ENCODE measurements at regions not wholly inside any gene's neighbourhood (a gene's known extent, or its start where the extent isn't known, plus 50 kb on each side); places are given as distances from the start of the nearest gene placed in this dataset.

GRCh38 chr12:107903341-107904061, 129.0 kb downstream of the ASCL4 start:
- H3K27ac ChIP-seq (ENCODE audit: low read depth in 1 of 3, low read length in 2 of 3): no peak overlapping the region
- WGBS, 3 donors: 2 to 3% (median 3%) methylated on average over 38 to 46 of the region's 46 CpGs
- DNase-seq (peak; percentile 23 to 69), FAIRE-seq (no peak)
- peak overlapping the region in 1 of 3 donors; percentile 28 for H3K4me3 ChIP-seq (ENCODE audit: low read depth in 1 of 3, low read length in 3 of 3)
- peaks cover 0 to 18% (median 10%) of the 10 kb centered on the region in 3 donors for H3K27me3 ChIP-seq (ENCODE audit: control insufficient read depth in 3 of 3, insufficient read depth in 3 of 3, low read length in 3 of 3)
- H3K36me3 ChIP-seq (ENCODE audit: control insufficient read depth in 3 of 3, insufficient read depth in 2 of 3, low read depth in 1 of 3, low read length in 3 of 3): no peaks in the 10 kb centered on the region
- peaks cover 0 to 3% (median 3%) of the 10 kb centered on the region in 3 donors for H3K4me1 ChIP-seq (ENCODE audit: control insufficient read depth in 3 of 3, insufficient read depth in 2 of 3, low read depth in 1 of 3, low read length in 2 of 3)
- H3K9me3 ChIP-seq (ENCODE audit: control insufficient read depth in 2 of 2, insufficient read depth in 1 of 2, low read depth in 1 of 2, low read length in 1 of 2): peaks cover 0 to 2% of the 10 kb centered on the region in 2 donors

GRCh38 chr12:107906707-107907106, 132.2 kb downstream of the ASCL4 start:
- Histone ChIP-seq H3K27me3 (ENCODE audit: control insufficient read depth in 3 of 3, insufficient read depth in 3 of 3, low read length in 3 of 3) (peaks cover 0 to 16% (median 15%) of the 10 kb centered on the region in 3 donors), H3K4me3 (ENCODE audit: low read depth in 1 of 3, low read length in 3 of 3) (no peak overlapping the region), H3K4me1 (ENCODE audit: control insufficient read depth in 3 of 3, insufficient read depth in 2 of 3, low read depth in 1 of 3, low read length in 2 of 3) (peaks cover 0 to 3% (median 3%) of the 10 kb centered on the region in 3 donors), H3K9me3 (ENCODE audit: control insufficient read depth in 2 of 2, insufficient read depth in 1 of 2, low read depth in 1 of 2, low read length in 1 of 2) (peaks cover 0 to 2% of the 10 kb centered on the region in 2 donors), H3K27ac (ENCODE audit: low read depth in 1 of 3, low read length in 2 of 3) (no peak overlapping the region), H3K36me3 (ENCODE audit: control insufficient read depth in 3 of 3, insufficient read depth in 2 of 3, low read depth in 1 of 3, low read length in 3 of 3) (no peaks in the 10 kb centered on the region)
- FAIRE-seq (no peak), DNase-seq (no peak)
- 64 to 68% (median 66%) methylated on average over 4 of the region's 4 CpGs for WGBS, 3 donors

GRCh38 chr12:107912421-107913004, 138.0 kb downstream of the ASCL4 start:
- FAIRE-seq: no peak

GRCh38 chr12:107914460-107914977, 140.0 kb downstream of the ASCL4 start:
- DNase-seq (no peak), FAIRE-seq (no peak)
- 69 to 72% (median 70%) methylated on average over 10 of the region's 10 CpGs for WGBS, 3 donors
- Histone ChIP-seq H3K9me3 (ENCODE audit: control insufficient read depth in 2 of 2, insufficient read depth in 1 of 2, low read depth in 1 of 2, low read length in 1 of 2) (no peaks in the 10 kb centered on the region), H3K36me3 (ENCODE audit: control insufficient read depth in 3 of 3, insufficient read depth in 2 of 3, low read depth in 1 of 3, low read length in 3 of 3) (no peaks in the 10 kb centered on the region), H3K27me3 (ENCODE audit: control insufficient read depth in 3 of 3, insufficient read depth in 3 of 3, low read length in 3 of 3) (peaks cover 0 to 18% (median 7%) of the 10 kb centered on the region in 3 donors), H3K27ac (ENCODE audit: low read depth in 1 of 3, low read length in 2 of 3) (no peak overlapping the region), H3K4me1 (ENCODE audit: control insufficient read depth in 3 of 3, insufficient read depth in 2 of 3, low read depth in 1 of 3, low read length in 2 of 3) (no peaks in the 10 kb centered on the region), H3K4me3 (ENCODE audit: low read depth in 1 of 3, low read length in 3 of 3) (no peak overlapping the region)

More at GRCh38 chr12:107912421-107913004, 138.0 kb downstream of the ASCL4 start:
- peak; percentile 14 to 40 for DNase-seq
- Histone ChIP-seq H3K4me3 (ENCODE audit: low read depth in 1 of 3, low read length in 3 of 3) (no peak overlapping the region), H3K9me3 (ENCODE audit: control insufficient read depth in 2 of 2, insufficient read depth in 1 of 2, low read depth in 1 of 2, low read length in 1 of 2) (no peaks in the 10 kb centered on the region), H3K4me1 (ENCODE audit: control insufficient read depth in 3 of 3, insufficient read depth in 2 of 3, low read depth in 1 of 3, low read length in 2 of 3) (no peaks in the 10 kb centered on the region), H3K27me3 (ENCODE audit: control insufficient read depth in 3 of 3, insufficient read depth in 3 of 3, low read length in 3 of 3) (peaks cover 0 to 12% (median 6%) of the 10 kb centered on the region in 3 donors), H3K36me3 (ENCODE audit: control insufficient read depth in 3 of 3, insufficient read depth in 2 of 3, low read depth in 1 of 3, low read length in 3 of 3) (no peaks in the 10 kb centered on the region), H3K27ac (ENCODE audit: low read depth in 1 of 3, low read length in 2 of 3) (no peak overlapping the region)
- 4 to 6% (median 5%) methylated on average over 22 of the region's 22 CpGs for WGBS, 3 donors

- H3K4me1 ChIP-seq (ENCODE audit: control insufficient read depth in 3 of 3, insufficient read depth in 2 of 3, low read depth in 1 of 3, low read length in 2 of 3): no peaks in the 10 kb centered on the region
- peaks cover 0 to 9% (median 3%) of the 10 kb centered on the region in 3 donors for H3K27me3 ChIP-seq (ENCODE audit: control insufficient read depth in 3 of 3, insufficient read depth in 3 of 3, low read length in 3 of 3)
- WGBS, 3 donors: 20 to 26% (median 24%) methylated on average over 8 of the region's 8 CpGs
- DNase-seq: peak; percentile 46 to 55
- H3K36me3 ChIP-seq (ENCODE audit: control insufficient read depth in 3 of 3, insufficient read depth in 2 of 3, low read depth in 1 of 3, low read length in 3 of 3): no peaks in the 10 kb centered on the region
- H3K9me3 ChIP-seq (ENCODE audit: control insufficient read depth in 2 of 2, insufficient read depth in 1 of 2, low read depth in 1 of 2, low read length in 1 of 2): no peaks in the 10 kb centered on the region
- H3K27ac ChIP-seq (ENCODE audit: low read depth in 1 of 3, low read length in 2 of 3): no peak overlapping the region
- no peak for FAIRE-seq
- no peak overlapping the region for H3K4me3 ChIP-seq (ENCODE audit: low read depth in 1 of 3, low read length in 3 of 3)
These were observed 143.7 kb downstream of the ASCL4 start for GRCh38 chr12:107917912-107918800.

- FAIRE-seq: no peak
- WGBS, 3 donors: 44 to 54% (median 51%) methylated on average over 4 of the region's 4 CpGs
These were observed 146.6 kb downstream of the ASCL4 start for GRCh38 chr12:107921062-107921461.

GRCh38 chr12:107925125-107925524, 150.6 kb downstream of the ASCL4 start:
- no peak overlapping the region for H3K27ac ChIP-seq (ENCODE audit: low read depth in 1 of 3, low read length in 2 of 3)
- no peak overlapping the region for H3K4me3 ChIP-seq (ENCODE audit: low read depth in 1 of 3, low read length in 3 of 3)
- no peaks in the 10 kb centered on the region for H3K36me3 ChIP-seq (ENCODE audit: control insufficient read depth in 3 of 3, insufficient read depth in 2 of 3, low read depth in 1 of 3, low read length in 3 of 3)
- 63 to 76% (median 66%) methylated on average over 3 of the region's 3 CpGs for WGBS, 3 donors
- no peaks in the 10 kb centered on the region for H3K4me1 ChIP-seq (ENCODE audit: control insufficient read depth in 3 of 3, insufficient read depth in 2 of 3, low read depth in 1 of 3, low read length in 2 of 3)
- no peaks in the 10 kb centered on the region for H3K27me3 ChIP-seq (ENCODE audit: control insufficient read depth in 3 of 3, insufficient read depth in 3 of 3, low read length in 3 of 3)
- DNase-seq (no peak), FAIRE-seq (no peak)
- no peaks in the 10 kb centered on the region for H3K9me3 ChIP-seq (ENCODE audit: control insufficient read depth in 2 of 2, insufficient read depth in 1 of 2, low read depth in 1 of 2, low read length in 1 of 2)

More at GRCh38 chr12:107921062-107921461, 146.6 kb downstream of the ASCL4 start:
- Histone ChIP-seq H3K27me3 (ENCODE audit: control insufficient read depth in 3 of 3, insufficient read depth in 3 of 3, low read length in 3 of 3) (peaks cover 0 to 5% (median 3%) of the 10 kb centered on the region in 3 donors), H3K9me3 (ENCODE audit: control insufficient read depth in 2 of 2, insufficient read depth in 1 of 2, low read depth in 1 of 2, low read length in 1 of 2) (no peaks in the 10 kb centered on the region), H3K4me3 (ENCODE audit: low read depth in 1 of 3, low read length in 3 of 3) (no peak overlapping the region), H3K27ac (ENCODE audit: low read depth in 1 of 3, low read length in 2 of 3) (no peak overlapping the region), H3K36me3 (ENCODE audit: control insufficient read depth in 3 of 3, insufficient read depth in 2 of 3, low read depth in 1 of 3, low read length in 3 of 3) (no peaks in the 10 kb centered on the region), H3K4me1 (ENCODE audit: control insufficient read depth in 3 of 3, insufficient read depth in 2 of 3, low read depth in 1 of 3, low read length in 2 of 3) (no peaks in the 10 kb centered on the region)
- no peak for DNase-seq

- peak in 1 of 2 donors; percentile 5 for DNase-seq
- H3K4me1 ChIP-seq (ENCODE audit: control insufficient read depth in 3 of 3, insufficient read depth in 2 of 3, low read depth in 1 of 3, low read length in 2 of 3): no peaks in the 10 kb centered on the region
- H3K4me3 ChIP-seq (ENCODE audit: low read depth in 1 of 3, low read length in 3 of 3): no peak overlapping the region
- H3K27me3 ChIP-seq (ENCODE audit: control insufficient read depth in 3 of 3, insufficient read depth in 3 of 3, low read length in 3 of 3): no peaks in the 10 kb centered on the region
- H3K36me3 ChIP-seq (ENCODE audit: control insufficient read depth in 3 of 3, insufficient read depth in 2 of 3, low read depth in 1 of 3, low read length in 3 of 3): no peaks in the 10 kb centered on the region
- H3K27ac ChIP-seq (ENCODE audit: low read depth in 1 of 3, low read length in 2 of 3): no peak overlapping the region
- FAIRE-seq: no peak
- 34 to 57% (median 35%) methylated on average over 12 of the region's 12 CpGs for WGBS, 3 donors
- no peaks in the 10 kb centered on the region for H3K9me3 ChIP-seq (ENCODE audit: control insufficient read depth in 2 of 2, insufficient read depth in 1 of 2, low read depth in 1 of 2, low read length in 1 of 2)
These were observed 154.9 kb downstream of the ASCL4 start for GRCh38 chr12:107929436-107929835.

All from small intestine (tissue), 7 donors.